ENCODE measurements at regions not wholly inside any gene's neighbourhood (a gene's known extent, or its start where the extent isn't known, plus 50 kb on each side); places are given as distances from the start of the nearest gene placed in this dataset.

- DNase-seq (no peak), ATAC-seq (no peak)
- ChIA-PET POLR2A (no interaction called here), CTCF (no interaction called here)
- H3K4me1 Mint-ChIP-seq (ENCODE audit: low read depth), result no peaks in the 10 kb centered on the region
- no peak for TF ChIP-seq CTCF (IDR thresholded peaks at IDR 0.05)
- no peak overlapping the region for H3K4me3 Mint-ChIP-seq
- peaks cover 2% of the 10 kb centered on the region for H3K9me3 Mint-ChIP-seq
- no peak overlapping the region for H3K27ac Mint-ChIP-seq
- intact Hi-C loops (cut with micrococcal nuclease), result no loop called here
- H3K36me3 Mint-ChIP-seq (ENCODE audit: low read depth), result no peaks in the 10 kb centered on the region
- H3K27me3 Mint-ChIP-seq, result no peaks in the 10 kb centered on the region
These were observed 1118.1 kb upstream of the PRKX start for GRCh38 chrX:4831574-4831973.

- intact Hi-C loops (cut with micrococcal nuclease), result no loop called here
- DNase-seq, result no peak
- Mint-ChIP-seq H3K36me3 (ENCODE audit: low read depth) (no peaks in the 10 kb centered on the region), H3K4me3 (no peak overlapping the region), H3K27ac (no peak overlapping the region), H3K27me3 (no peaks in the 10 kb centered on the region), H3K9me3 (peaks cover 2% of the 10 kb centered on the region), H3K4me1 (ENCODE audit: low read depth) (no peaks in the 10 kb centered on the region)
- CTCF ChIA-PET, result no interaction called here
- POLR2A ChIA-PET, result no interaction called here
- no peak for ATAC-seq
- TF ChIP-seq CTCF (IDR thresholded peaks at IDR 0.05), result no peak
These were observed 1117.6 kb upstream of the PRKX start for GRCh38 chrX:4830880-4831557.

- no peak for TF ChIP-seq CTCF (IDR thresholded peaks at IDR 0.05)
- Mint-ChIP-seq H3K4me3 (no peak overlapping the region), H3K27ac (no peak overlapping the region), H3K27me3 (no peaks in the 10 kb centered on the region), H3K4me1 (ENCODE audit: low read depth) (no peaks in the 10 kb centered on the region), H3K36me3 (ENCODE audit: low read depth) (no peaks in the 10 kb centered on the region), H3K9me3 (peaks cover 6% of the 10 kb centered on the region)
- intact Hi-C loops (cut with micrococcal nuclease), result no loop called here
- DNase-seq (no peak), ATAC-seq (no peak)
- ChIA-PET CTCF (no interaction called here), POLR2A (no interaction called here)
These were observed 1112.1 kb upstream of the PRKX start for GRCh38 chrX:4825550-4825949.

GRCh38 chrX:4809571-4809970 lies 1096.1 kb upstream of the PRKX start:
- H3K27ac Mint-ChIP-seq, result no peak overlapping the region
- DNase-seq (no peak), ATAC-seq (no peak)
- no peaks in the 10 kb centered on the region for H3K36me3 Mint-ChIP-seq (ENCODE audit: low read depth)
- intact Hi-C loops (cut with micrococcal nuclease), result no loop called here
- TF ChIP-seq CTCF (IDR thresholded peaks at IDR 0.05), result no peak
- POLR2A ChIA-PET, result no interaction called here
- H3K27me3 Mint-ChIP-seq, result no peaks in the 10 kb centered on the region
- H3K9me3 Mint-ChIP-seq, result no peaks in the 10 kb centered on the region
- no peaks in the 10 kb centered on the region for H3K4me1 Mint-ChIP-seq (ENCODE audit: low read depth)
- no peak overlapping the region for H3K4me3 Mint-ChIP-seq
- CTCF ChIA-PET, result no interaction called here

DNA sequence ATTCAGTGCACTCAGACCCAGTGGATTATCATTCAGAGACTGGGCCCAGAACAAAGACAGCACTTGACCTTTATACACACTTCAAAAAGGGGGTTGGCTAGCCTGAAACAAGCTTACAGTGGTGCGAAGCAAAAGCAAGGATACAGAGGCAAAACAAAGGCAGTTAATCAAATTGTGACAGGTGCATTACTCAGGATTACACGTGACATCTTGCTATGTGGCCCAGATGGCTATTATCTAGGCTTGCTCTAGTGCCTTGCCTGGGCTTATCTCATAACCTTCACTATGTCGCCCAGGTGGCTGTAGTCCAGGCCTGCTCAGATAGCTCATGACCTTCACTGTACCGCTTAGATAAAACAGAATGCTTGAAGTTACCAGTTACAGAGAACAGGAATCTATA lies 1092.1 kb upstream of the PRKX start:
- intact Hi-C loops (cut with micrococcal nuclease), result no loop called here
- ChIA-PET POLR2A (no interaction called here), CTCF (no interaction called here)
- Mint-ChIP-seq H3K4me3 (no peak overlapping the region), H3K27ac (no peak overlapping the region), H3K4me1 (ENCODE audit: low read depth) (no peaks in the 10 kb centered on the region), H3K36me3 (ENCODE audit: low read depth) (no peaks in the 10 kb centered on the region), H3K9me3 (no peaks in the 10 kb centered on the region), H3K27me3 (no peaks in the 10 kb centered on the region)
- no peak for ATAC-seq
- no peak for DNase-seq
- TF ChIP-seq CTCF (IDR thresholded peaks at IDR 0.05), result no peak
